Lower leg skin (tissue), 3 donors: ENCODE measurements at regions not wholly inside any gene's neighbourhood (a gene's known extent, or its start where the extent isn't known, plus 50 kb on each side); places are given as distances from the start of the nearest gene placed in this dataset.

Experiments
- POLR2A ChIP-seq, 2 donors: fragments of 450-650 bp; IDR thresholded peaks; one replicate each; pipeline ENCODE4 v1.6.1; 2016 to 2017; ENCODE audit warnings: antibody characterized with exemption in 2 of 2, mild to moderate bottlenecking in 1 of 2, moderate library complexity in 1 of 2
- TF ChIP-seq, protein P1 (sequence below), 3 donors: fragments of 450-650 bp; IDR thresholded peaks; one replicate each; pipeline ENCODE4 v1.5.1; 2016; ENCODE audit warnings: antibody characterized with exemption in 3 of 3, mild to moderate bottlenecking in 3 of 3, moderate library complexity in 2 of 3

GRCh38 chr6:6521961-6522482 is 66.5 kb upstream of the LY86 start:
- TF ChIP-seq POLR2A (IDR thresholded peaks at IDR 0.05): no peak
- TF ChIP-seq, protein P1, sequence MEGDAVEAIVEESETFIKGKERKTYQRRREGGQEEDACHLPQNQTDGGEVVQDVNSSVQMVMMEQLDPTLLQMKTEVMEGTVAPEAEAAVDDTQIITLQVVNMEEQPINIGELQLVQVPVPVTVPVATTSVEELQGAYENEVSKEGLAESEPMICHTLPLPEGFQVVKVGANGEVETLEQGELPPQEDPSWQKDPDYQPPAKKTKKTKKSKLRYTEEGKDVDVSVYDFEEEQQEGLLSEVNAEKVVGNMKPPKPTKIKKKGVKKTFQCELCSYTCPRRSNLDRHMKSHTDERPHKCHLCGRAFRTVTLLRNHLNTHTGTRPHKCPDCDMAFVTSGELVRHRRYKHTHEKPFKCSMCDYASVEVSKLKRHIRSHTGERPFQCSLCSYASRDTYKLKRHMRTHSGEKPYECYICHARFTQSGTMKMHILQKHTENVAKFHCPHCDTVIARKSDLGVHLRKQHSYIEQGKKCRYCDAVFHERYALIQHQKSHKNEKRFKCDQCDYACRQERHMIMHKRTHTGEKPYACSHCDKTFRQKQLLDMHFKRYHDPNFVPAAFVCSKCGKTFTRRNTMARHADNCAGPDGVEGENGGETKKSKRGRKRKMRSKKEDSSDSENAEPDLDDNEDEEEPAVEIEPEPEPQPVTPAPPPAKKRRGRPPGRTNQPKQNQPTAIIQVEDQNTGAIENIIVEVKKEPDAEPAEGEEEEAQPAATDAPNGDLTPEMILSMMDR (IDR thresholded peaks at IDR 0.05): no peak
